B cell (primary cell): ENCODE measurements at regions not wholly inside any gene's neighbourhood (a gene's known extent, or its start where the extent isn't known, plus 50 kb on each side); places are given as distances from the start of the nearest gene placed in this dataset.

Source experiments
- ATAC-seq: fragments of 200-7000 bp; cut with Tn5 transposase; one replicate; pipeline ENCODE4 v1.10.0; 2021; ENCODE audit warnings: low read depth, mild to moderate bottlenecking, moderate number of reproducible peaks, moderate library complexity
- CTCF ChIA-PET: fragments of 350-600 bp; sonication (Branson Sonifier 250); formaldehyde crosslinking; loops from one replicate; lab custom pipeline; 2021; ENCODE audit warnings: antibody characterized with exemption, inconsistent platforms; lab: Charles Lee
- POLR2A ChIA-PET: fragments of 350-600 bp; sonication (Branson Sonifier 250); formaldehyde crosslinking; loops from one replicate; lab custom pipeline; 2021; ENCODE audit warnings: antibody characterized with exemption; lab: Charles Lee
- DNase-seq: peaks from one replicate; pipeline ENCODE4 v3.0.0; 2013
- H2AFZ ChIP-seq: 2 replicates; pipeline ENCODE4 v1.6.1; 2012; ENCODE audit warnings: mild to moderate bottlenecking, low read depth, low read length; ENCODE audit not compliant: insufficient read depth, poor library complexity, severe bottlenecking
- H3K27ac ChIP-seq, 2 donors: 1 replicate in 1 of 2; 2 replicates in 1 of 2; pipeline ENCODE4 v1.5.1; 2012 to 2013; ENCODE audit warnings: low read length in 2 of 2, mild to moderate bottlenecking in 2 of 2, moderate library complexity in 1 of 2
- H3K27me3 ChIP-seq, 4 experiments: fragments of 200-600 bp in 1 of 4; sonication (generic) in 1 of 4; replicated peaks in 1 of 4; 1 replicate in 2 of 4; 2 replicates in 2 of 4; pipeline versions ENCODE4 v1.6.1 to v1.7.0; 2013 to 2016; ENCODE audit warnings: low read length in 3 of 4, mild to moderate bottlenecking in 2 of 4, mixed read lengths in 1 of 4, moderate library complexity in 1 of 4; ENCODE audit not compliant: insufficient read depth in 4 of 4, control insufficient read depth in 3 of 4; ENCODE audit errors: control extremely low read depth in 1 of 4
- H3K36me3 ChIP-seq, 2 experiments: replicated peaks in 1 of 2; 1 replicate in 1 of 2; 2 replicates in 1 of 2; pipeline versions ENCODE4 v1.6.1 to v1.7.1; 2013; ENCODE audit warnings: low read length in 1 of 2; ENCODE audit not compliant: insufficient read depth in 2 of 2, control insufficient read depth in 1 of 2; ENCODE audit errors: control extremely low read depth in 1 of 2, extremely low read depth in 1 of 2
- H3K4me1 ChIP-seq, 2 donors: fragments of 200-600 bp in 1 of 2; sonication (generic) in 1 of 2; 1 replicate in 1 of 2; 2 replicates in 1 of 2; pipeline versions ENCODE4 v1.5.1 to v1.6.1; 2013 to 2017; ENCODE audit warnings: low read length in 2 of 2; ENCODE audit not compliant: control insufficient read depth in 2 of 2, insufficient read depth in 2 of 2
- H3K4me2 ChIP-seq: replicated peaks from 2 replicates; pipeline ENCODE3; 2012; ENCODE audit warnings: mild to moderate bottlenecking, low read depth, low read length; ENCODE audit not compliant: poor library complexity, severe bottlenecking
- H3K4me3 ChIP-seq, 5 experiments: fragments of 200-600 bp in 1 of 5; sonication (generic) in 1 of 5; 1 replicate in 3 of 5; 2 replicates in 2 of 5; pipeline versions ENCODE4 v1.5.1 to v1.7.0; 2011 to 2016; ENCODE audit warnings: low read length in 4 of 5, mild to moderate bottlenecking in 4 of 5, low read depth in 2 of 5, control low read depth in 1 of 5, moderate library complexity in 1 of 5; ENCODE audit not compliant: insufficient read depth in 1 of 5; ENCODE audit errors: control extremely low read depth in 1 of 5, extremely low read depth in 1 of 5
- H3K79me2 ChIP-seq: fragments of 200-600 bp; sonication (generic); one replicate; pipeline ENCODE4 v1.6.0; 2016; ENCODE audit warnings: low read length; ENCODE audit not compliant: control insufficient read depth, insufficient read depth
- H3K9ac ChIP-seq: fragments of 200-600 bp; sonication (generic); 2 replicates; pipeline ENCODE4 v1.6.1; 2017; ENCODE audit warnings: mild to moderate bottlenecking, low read length, moderate library complexity
- H3K9me3 ChIP-seq, 3 donors: one replicate each; pipeline versions ENCODE4 v1.6.1 to v1.7.1; 2013; ENCODE audit warnings: low read length in 2 of 3; ENCODE audit not compliant: control insufficient read depth in 2 of 3, insufficient read depth in 1 of 3; ENCODE audit errors: control extremely low read depth in 1 of 3
- H4K20me1 ChIP-seq: 2 replicates; pipeline ENCODE4 v1.6.0; 2012; ENCODE audit warnings: mild to moderate bottlenecking, low read length; ENCODE audit not compliant: insufficient read depth, control insufficient read depth, poor library complexity, severe bottlenecking
- H3K27ac Mint-ChIP-seq: one replicate; pipeline ENCODE4 v1.8.0; 2021; ENCODE audit warnings: mixed read lengths
- H3K27me3 Mint-ChIP-seq: one replicate; pipeline ENCODE4 v1.8.0; 2021; ENCODE audit warnings: mixed read lengths
- H3K4me1 Mint-ChIP-seq: one replicate; pipeline ENCODE4 v1.8.0; 2021; ENCODE audit warnings: mixed read lengths
- H3K4me3 Mint-ChIP-seq: one replicate; pipeline ENCODE4 v1.8.0; 2021; ENCODE audit warnings: mixed read lengths
- H3K9me3 Mint-ChIP-seq: one replicate; pipeline ENCODE4 v1.8.0; 2022; ENCODE audit warnings: mixed read lengths; ENCODE audit not compliant: insufficient read depth
- EZH2 ChIP-seq: IDR thresholded peaks from 2 replicates; pipeline ENCODE4 v1.6.1; 2012; ENCODE audit warnings: borderline replicate concordance, low read depth, mild to moderate bottlenecking, moderate library complexity, low read length; ENCODE audit not compliant: insufficient read depth, poor library complexity, severe bottlenecking
- WGBS: methylation state at CpG from one replicate; pipeline ENCODE4 v1.1.5; 2013; ENCODE audit warnings: missing lambda C conversion rate; ENCODE audit not compliant: insufficient coverage; 5-methylcytosine and 5-hydroxymethylcytosine counted together
- intact Hi-C: fragments of 100-400 bp; cut with micrococcal nuclease; formaldehyde crosslinking; loops from one replicate; pipeline ENCODE4 v1.10.0; 2022
- TF ChIP-seq, protein P1 (sequence below): fragments of 200-600 bp; IDR thresholded peaks from one replicate; pipeline ENCODE4 v1.8.0; 2022; ENCODE audit warnings: antibody characterized with exemption, mild to moderate bottlenecking

DNA sequence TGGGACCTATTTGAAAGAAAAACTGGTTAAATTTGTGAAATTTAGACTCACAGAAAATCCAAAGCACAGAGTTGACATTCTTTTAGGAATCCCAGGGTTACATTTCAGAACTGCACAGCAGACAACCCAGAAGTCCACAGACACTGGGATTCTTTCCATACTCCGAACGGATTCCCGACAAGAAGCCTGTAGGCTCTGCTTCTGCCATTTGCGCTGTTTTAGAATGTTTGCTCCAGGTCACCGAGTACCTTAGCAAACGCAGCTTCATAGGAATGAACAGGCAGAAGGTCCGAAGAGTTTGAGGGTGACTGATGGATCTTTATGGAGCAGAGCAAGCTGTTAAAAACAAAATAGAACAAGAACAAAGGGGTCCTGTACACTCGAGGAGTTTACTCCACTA, 84.5 kb upstream of the NFIB start:
- CTCF ChIA-PET, result no interaction called here
- ATAC-seq, result no peak

DNA sequence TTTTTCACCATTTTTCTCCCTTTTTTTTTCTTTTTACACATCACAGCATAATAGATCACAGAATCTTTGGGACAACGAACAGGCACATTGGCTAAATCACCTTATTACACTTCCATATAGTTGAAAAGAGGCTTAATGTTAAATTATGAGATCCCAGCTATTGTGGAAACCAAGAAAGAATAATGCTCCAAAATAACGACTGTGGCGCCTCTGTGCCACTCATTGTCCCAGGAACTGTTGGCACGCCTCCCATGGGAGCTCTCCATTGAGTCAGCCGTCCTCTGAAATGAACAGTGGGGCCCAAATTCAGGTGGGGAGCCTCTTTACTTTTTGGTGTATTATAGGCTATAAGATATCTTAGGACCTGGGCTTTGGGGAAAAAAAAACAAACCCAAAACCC, 82.2 kb upstream of the NFIB start:
- POLR2A ChIA-PET, result no interaction called here
- Mint-ChIP-seq H3K9me3 (peaks cover 5% of the 10 kb centered on the region), H3K27me3 (peaks cover 6% of the 10 kb centered on the region), H3K4me1 (no peaks in the 10 kb centered on the region), H3K4me3 (no peak overlapping the region), H3K27ac (no peak overlapping the region)
- ATAC-seq, result no peak
- H3K9me3 ChIP-seq, result no peaks in the 10 kb centered on the region
- no peaks in the 10 kb centered on the region for H3K36me3 ChIP-seq
- no peak overlapping the region for H3K9ac ChIP-seq
- no peak for TF ChIP-seq EZH2
- TF ChIP-seq, protein P1, sequence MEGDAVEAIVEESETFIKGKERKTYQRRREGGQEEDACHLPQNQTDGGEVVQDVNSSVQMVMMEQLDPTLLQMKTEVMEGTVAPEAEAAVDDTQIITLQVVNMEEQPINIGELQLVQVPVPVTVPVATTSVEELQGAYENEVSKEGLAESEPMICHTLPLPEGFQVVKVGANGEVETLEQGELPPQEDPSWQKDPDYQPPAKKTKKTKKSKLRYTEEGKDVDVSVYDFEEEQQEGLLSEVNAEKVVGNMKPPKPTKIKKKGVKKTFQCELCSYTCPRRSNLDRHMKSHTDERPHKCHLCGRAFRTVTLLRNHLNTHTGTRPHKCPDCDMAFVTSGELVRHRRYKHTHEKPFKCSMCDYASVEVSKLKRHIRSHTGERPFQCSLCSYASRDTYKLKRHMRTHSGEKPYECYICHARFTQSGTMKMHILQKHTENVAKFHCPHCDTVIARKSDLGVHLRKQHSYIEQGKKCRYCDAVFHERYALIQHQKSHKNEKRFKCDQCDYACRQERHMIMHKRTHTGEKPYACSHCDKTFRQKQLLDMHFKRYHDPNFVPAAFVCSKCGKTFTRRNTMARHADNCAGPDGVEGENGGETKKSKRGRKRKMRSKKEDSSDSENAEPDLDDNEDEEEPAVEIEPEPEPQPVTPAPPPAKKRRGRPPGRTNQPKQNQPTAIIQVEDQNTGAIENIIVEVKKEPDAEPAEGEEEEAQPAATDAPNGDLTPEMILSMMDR, result no peak
- H2AFZ ChIP-seq, result no peak overlapping the region
- CTCF ChIA-PET, result no interaction called here
- no peak for DNase-seq
- H3K27ac ChIP-seq, result no peak overlapping the region
- H3K27me3 ChIP-seq, result no peaks in the 10 kb centered on the region
- intact Hi-C loops, result no loop called here
- no peaks in the 10 kb centered on the region for H3K4me1 ChIP-seq
- H3K4me3 ChIP-seq, result no peak overlapping the region
- H4K20me1 ChIP-seq, result no peaks in the 10 kb centered on the region
- H3K79me2 ChIP-seq, result no peaks in the 10 kb centered on the region
- WGBS, result 92% methylated on average over 2 of the region's 5 CpGs
- no peak overlapping the region for H3K4me2 ChIP-seq

More for the DNA sequence above, 84.5 kb upstream of the NFIB start:
- H3K27me3 ChIP-seq, result no peaks in the 10 kb centered on the region
- no peak overlapping the region for H3K27ac Mint-ChIP-seq
- 100% methylated on average over 6 of the region's 8 CpGs for WGBS
- H3K4me1 Mint-ChIP-seq, result no peaks in the 10 kb centered on the region
- POLR2A ChIA-PET, result no interaction called here
- H2AFZ ChIP-seq, result no peak overlapping the region
- no peaks in the 10 kb centered on the region for H3K4me1 ChIP-seq
- no peaks in the 10 kb centered on the region for H4K20me1 ChIP-seq
- no peaks in the 10 kb centered on the region for H3K9me3 Mint-ChIP-seq
- intact Hi-C loops, result no loop called here
- no peak overlapping the region for H3K4me2 ChIP-seq
- H3K79me2 ChIP-seq, result no peaks in the 10 kb centered on the region
- TF ChIP-seq, protein P1, result no peak
- no peak for TF ChIP-seq EZH2
- H3K4me3 ChIP-seq, result no peak overlapping the region
- H3K27me3 Mint-ChIP-seq, result peaks cover 6% of the 10 kb centered on the region
- DNase-seq, result no peak
- H3K9ac ChIP-seq, result no peak overlapping the region
- H3K27ac ChIP-seq, result no peak overlapping the region
- no peak overlapping the region for H3K4me3 Mint-ChIP-seq
- H3K9me3 ChIP-seq, result no peaks in the 10 kb centered on the region
- no peaks in the 10 kb centered on the region for H3K36me3 ChIP-seq
